Stimulated activated CD4-positive, alpha-beta T cell treated with anti-CD3 and anti-CD28 coated beads, Interleukin-4, amount 100 ng/mL, for 48 hours (primary cell): ENCODE measurements at regions not wholly inside any gene's neighbourhood (a gene's known extent, or its start where the extent isn't known, plus 50 kb on each side); places are given as distances from the start of the nearest gene placed in this dataset.

Experiments
- DNase-seq, 2 donors: peaks; one replicate each; pipeline ENCODE4 v3.0.0-alpha.2; 2020; ENCODE audit warnings: low read depth in 2 of 2

DNA sequence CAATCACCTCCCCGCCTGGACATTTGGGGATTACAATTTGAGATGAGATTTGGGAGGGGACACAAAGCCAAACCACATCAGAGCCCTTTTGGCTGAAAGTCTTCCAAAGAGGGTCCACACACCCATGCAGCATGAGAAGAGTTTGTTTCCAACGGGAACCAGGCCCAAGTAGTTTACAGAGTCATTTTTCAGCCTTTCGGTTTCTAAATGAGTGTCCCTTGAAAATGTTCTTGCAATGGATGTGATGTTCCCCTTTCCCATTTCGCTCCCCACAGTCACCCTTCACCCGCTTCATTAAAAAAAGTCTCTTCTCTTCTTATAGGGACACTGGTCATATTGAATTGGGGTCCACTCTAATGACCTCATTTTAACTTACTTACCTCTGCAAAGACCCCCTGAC, 157.4 kb downstream of the ARL4C start:
- DNase-seq: no peak

DNA sequence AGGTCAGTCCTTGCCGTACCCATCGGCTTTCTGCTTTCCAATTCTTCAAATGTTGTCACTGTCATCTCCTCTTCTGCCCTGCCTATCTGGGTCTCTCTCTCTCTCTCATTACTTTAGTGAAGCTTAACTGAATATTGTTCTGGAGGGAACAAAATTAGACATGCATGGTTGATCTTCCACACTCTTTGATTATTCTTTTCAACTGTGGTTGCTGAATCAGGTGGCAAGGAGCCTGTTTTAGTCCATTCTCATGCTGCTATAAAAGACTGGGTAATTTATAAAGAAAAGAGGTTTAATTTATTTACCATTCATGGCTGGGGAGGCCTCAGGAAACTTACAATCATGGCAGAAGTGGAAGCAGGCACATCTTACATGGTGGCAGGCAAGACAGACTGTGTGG, 157.9 kb downstream of the ARL4C start:
- DNase-seq: no peak

DNA sequence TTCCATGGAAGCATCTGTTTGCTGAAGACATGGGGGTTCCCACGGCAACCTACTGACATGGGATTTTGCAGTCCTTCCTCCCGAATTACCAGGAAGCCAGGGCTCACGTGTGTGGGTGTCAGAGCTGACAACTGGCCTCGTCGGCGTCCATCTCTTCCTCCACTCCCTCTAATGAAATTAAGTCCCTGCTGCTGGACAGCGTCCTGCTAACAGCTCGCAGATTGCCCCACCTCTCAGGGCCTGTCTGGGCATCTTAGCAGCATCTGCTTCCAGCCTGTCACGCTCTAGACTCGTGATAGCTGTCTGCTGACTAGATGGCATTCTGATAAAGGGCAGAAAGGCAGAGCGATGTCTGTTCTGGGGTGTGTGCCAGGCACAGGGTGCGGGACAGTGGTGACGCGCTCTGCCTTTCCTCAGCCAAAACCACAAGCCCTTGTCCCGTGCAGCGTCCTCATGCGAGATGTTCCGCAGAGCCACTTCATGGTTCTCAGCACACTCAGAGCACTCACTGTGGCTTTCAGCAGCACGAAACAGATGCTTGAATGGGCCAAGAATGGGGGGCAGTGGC, 161.1 kb downstream of the ARL4C start:
- peak; percentile 23 to 28 for DNase-seq

DNA sequence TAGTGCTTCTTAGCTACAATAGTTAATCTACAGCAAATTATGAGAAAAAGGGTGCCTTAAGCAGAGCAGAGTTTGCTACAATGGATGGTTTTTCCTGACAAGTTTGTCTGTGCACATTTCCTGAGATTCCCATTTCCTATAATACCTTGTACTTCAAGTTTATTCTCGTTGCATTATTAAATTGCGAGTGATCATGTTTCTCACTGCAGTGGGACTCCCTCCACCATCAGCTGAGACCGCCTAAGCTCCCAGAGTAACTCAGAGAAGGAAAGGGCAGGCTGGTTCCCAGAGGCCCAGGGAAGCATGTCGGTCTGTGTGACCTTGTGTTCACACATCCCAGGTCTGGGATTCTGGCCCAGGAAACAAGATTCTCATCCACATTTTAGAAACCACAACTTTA, 162.1 kb downstream of the ARL4C start:
- no peak for DNase-seq

DNA sequence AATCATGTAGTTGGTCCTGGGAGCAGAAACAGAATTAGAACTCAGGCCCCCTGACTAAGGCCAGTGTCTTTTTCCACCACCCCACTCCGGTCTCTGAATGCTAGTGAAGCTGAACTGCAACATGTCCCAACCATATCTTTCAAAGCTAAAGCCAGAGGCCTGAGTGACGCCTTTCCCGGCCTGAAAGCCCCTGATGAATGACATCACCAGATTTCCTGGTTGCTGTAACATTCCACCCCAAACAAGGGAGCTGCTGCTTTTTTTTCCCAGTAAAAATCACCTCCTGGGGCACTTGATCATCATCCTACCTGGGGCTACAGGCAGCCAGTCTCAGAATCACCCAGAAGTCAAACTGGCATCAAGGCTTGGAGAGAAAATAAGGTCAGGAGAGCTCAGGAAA, 162.7 kb downstream of the ARL4C start:
- DNase-seq: no peak

DNA sequence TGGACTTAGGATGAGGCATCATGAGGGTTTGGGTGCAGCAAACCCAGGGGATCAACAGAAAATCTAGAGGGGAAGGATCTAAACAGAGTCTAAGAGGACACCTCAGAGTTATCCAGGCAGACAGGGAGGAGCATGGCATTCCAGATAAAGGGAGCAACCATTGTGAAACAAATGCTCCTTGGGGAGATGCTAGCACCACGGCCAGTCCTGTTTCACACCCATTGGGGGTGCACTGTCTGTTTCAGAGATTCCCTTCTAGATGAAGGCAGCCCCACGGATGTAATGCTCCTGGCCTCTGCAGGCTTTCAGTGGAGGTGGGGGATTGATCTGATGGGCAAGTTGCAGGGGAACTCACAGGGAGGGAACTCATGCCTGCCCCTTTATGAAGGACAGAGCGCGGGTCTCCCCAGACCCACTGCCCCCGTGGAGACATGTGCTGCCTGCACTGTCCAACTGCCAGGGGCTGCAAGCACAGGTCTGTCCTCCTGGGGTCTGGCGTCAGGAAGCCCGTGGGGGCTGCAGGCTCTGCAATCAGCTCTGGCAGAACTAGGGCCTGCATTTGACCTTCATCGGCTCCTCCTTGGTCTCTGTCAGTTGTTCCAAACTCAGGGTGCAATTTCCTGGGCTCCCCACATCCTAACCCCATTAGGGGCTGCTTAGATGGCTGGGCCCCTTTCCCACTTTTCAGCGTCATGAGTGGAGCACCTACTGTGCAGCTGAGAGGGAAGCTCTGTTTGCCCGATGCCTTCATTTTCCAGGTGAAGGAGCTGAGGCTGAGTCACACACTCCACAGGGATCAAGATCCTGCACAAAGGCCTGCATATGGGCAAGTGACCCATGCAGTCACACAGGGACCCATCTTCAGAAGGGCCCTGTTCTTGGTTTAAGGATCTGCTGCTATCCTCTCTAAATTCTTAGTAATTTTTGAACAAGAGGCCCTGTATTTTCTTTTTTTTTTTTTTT, 163.4 kb downstream of the ARL4C start:
- no peak for DNase-seq

DNA sequence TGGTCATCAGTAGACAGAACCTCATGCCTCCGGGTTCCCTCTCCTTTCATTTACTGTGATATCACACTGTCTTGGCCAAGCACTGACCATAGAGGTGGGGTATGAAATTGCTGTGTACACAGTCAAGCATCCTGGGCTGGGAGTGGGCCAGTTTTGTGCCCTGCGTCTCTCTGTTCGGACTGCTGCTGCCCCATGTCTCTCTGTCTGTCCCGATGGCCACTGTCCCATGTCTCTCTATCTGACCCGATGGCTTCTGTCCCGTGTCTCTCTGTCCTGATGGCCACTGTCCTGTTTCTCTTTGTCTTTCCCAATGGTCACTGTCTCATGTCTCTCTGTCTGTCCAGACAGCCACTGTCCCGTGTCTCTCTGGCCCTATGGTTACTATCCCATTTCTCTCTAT, 164.9 kb downstream of the ARL4C start:
- DNase-seq: no peak

DNA sequence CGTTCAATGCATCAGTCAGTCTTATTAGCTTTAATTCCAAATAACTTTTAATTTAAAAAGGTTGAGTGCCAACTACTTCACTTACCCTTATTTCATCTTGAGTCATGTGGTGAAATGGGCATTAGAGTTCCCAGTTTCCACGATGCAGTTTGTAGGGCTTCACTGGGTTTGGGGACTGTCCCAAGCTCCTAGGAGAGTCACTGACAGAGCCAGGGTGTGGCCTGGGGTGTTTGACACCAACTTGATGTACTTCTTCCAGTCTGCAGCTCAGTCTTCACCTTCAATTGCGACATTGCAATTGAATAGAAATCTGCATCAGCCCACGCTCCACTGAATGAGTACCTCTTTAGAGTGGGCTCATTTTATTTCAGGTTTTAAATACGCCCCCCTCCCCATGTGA, 165.3 kb downstream of the ARL4C start:
- no peak for DNase-seq

DNA sequence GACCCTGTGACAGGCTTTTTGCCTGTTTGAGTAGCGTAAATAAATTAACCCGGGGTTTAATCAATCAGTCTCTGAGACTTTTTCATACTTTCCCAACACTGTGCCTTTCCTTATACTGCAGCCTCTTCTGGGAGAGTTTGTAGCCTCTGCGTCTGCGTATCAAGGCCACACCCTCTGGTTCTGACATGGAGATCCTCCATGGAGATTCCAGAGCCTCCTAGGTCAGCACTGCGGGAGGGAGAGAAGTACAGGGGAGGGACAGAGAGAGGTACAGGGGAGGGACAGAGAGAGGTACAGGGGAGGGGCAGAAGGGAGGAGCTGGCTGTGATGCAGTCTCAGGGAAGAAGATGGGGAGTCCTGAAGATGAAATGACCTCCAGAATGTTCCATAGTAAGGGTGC, 166.0 kb downstream of the ARL4C start:
- no peak for DNase-seq

DNA sequence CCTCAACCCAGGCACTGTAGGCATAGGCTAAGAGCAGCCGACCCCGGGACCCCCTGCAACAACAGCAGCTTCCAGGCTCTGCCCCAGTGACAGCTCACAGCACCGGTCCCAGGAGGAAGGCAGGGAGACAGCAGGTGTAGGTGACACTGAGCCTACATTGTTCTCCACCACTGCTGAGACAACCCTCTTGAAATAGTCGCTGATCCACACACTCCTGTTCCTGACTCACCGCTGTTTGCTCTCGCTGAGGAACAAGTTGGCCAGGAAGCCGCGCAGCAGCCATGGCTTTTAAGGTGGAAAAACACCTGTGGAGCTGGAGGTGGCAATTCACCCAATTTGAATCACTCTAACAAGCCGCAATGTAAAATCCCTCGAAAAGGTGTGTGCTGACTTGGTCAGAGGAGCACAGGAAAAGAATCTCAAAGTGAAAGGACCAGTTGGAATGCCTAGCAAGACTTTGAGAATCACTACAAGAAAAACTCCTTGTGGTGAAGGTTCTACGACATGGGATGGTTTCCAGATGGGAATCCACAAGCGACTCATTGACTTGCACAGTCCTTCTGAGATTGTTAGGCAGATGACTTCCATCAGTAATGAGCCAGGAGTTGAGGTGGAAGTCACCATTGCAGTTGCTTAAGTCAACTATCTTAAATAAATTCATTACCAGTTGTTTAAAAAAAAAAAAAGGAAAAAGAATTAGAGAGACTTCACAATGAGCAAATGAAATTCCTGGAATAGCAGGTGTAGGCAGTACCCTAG, 167.5 kb downstream of the ARL4C start:
- no peak for DNase-seq

DNA sequence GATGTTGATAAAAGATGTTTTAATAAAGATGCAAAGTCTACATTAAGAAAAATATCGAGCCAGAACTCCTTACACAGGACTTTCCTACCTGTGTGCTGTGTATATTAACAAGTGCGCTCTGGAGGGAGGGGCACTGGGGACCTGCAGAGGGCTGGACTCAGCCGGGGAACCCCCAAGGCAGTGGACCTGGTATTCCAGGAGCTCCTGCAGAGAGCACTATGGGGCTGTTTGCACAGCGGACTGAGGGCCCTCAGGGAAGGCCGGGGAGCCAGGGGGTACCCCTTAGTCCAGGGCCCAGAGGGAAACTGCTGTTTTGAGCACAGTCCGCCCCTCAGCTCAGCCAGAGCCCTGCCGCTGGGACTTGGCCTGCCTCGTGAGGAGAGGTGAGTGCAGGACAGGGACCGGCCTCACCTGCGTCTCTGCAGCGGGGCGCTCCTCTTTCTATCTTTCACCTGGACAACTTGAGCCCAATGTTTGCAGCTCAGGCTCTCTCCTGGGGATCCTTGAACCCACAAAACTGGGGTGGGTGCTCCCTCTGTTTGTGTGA, 168.4 kb downstream of the ARL4C start:
- DNase-seq: no peak

DNA sequence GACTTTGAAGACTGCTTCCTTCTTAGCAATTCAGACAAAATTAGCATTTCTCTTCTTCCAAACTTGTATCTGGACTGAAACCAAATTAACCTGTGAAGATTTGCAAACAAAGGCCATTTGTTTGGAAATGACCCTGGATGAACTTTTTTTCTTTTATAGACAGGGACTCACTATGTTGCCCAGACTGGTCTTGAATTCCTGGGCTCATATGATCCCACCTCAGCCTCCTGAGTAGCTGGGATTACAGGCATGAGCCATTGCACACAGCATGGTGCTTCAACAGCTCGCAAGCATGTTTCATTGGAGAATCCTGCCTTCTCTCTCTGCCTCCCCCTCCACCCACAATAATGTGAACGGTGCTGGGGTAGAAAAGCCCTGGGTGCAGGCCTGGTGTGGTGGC, 170.2 kb downstream of the ARL4C start:
- no peak for DNase-seq

DNA sequence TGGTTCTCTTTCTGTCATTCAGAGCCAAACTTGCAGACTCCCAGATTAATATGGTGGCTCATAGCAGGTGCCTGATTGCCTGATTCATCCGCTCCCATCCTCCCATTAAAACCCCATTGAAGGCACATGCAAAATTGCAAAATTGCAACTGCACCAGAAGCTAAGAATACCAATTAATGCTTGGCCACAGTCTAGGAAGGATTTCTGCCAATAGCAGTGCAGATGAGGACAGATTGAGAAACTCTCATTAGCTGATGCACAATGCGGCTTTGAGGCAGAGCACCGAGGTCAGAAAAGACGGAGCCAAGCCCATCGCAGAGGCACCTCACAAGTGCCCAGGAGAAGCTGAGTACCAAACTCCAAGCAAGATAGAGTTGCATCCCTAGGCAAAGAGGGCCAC, 172.8 kb downstream of the ARL4C start:
- no peak for DNase-seq

DNA sequence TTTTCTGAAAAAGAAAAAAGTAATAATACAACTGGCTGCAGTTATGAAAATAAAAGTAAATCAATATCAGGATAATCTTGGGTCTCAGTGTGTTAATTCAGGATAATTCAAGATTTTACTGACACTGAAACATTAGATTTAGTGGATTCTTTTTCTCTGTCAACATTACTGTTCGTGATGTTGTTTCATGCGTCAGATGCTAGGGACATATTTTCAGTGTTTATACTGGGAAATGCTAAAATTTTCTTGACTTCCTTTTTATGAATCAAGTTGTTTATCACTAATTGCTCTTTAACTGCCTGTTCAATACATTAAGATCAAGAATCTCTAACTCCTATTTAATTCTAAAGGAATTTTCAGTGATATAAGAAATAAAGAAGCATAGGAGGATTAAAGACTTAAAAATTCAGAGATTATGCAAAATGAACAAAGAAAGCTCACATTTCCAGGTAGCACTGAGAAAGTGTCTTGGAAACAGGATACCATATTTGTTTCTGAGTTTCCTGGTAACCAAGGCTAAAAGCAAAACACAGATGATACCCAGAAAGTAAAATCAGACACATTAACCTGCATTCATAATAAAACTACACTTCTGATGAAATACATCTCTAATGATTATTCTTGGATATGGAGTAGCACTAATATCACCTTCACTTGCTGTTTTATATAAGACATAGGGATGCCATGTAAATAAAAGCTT, 174.0 kb downstream of the ARL4C start:
- DNase-seq: no peak

DNA sequence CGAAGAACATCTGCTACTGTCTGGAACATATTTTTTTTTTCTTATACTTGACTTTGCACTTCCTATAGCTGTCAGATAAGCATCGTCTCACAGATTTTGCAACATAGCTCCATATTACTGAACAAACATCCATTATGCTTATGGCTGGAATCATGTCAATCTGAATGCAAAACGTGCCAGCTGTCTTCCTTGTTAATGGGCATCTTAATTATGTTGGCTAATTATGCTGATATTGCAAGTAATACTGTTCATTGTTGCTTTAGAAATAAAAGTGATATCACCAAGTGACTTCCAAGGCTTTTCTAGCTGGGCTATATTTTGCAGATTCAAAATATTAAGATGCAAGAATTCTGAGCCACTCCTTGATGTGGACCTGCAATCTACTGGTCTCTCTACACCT, 176.8 kb downstream of the ARL4C start:
- DNase-seq: no peak

DNA sequence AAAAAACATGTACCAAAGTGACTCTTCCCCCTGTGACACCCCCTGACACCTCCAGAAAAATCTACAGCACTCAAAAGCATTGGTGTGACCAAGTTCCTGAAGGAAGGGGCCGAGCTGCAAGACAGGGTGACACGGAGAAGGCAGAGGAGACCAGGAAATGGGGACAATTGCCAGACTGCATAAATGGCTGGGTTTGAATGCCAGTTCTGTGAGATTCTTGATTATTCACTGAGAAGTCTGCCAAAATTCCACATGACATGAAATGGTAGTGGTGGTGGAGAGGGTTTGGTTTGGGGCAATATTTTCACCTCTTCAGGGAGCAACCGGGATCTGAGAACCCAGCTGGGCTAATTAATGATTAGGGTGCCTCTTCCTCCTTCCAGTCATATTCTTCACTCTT, 178.5 kb downstream of the ARL4C start:
- DNase-seq: no peak

DNA sequence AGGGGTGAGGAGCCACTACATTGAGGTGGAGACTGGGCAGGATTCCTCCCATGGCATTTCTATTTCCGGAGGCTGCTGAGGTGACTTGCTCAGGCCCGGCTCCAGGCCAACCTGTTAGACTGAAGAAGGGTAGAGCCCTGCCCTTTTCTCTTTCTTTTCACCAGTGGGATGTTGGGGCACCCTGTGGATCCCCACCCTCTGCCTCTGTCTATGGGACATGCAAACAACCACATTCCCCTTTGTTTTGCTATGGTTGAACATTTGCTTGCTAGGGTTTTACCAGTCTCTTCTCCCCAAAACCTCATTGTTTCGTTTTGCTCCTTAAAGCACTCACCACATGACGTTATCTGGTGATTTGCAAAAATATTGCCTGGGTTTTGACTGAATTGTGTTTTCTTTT, 183.3 kb downstream of the ARL4C start:
- DNase-seq: no peak

DNA sequence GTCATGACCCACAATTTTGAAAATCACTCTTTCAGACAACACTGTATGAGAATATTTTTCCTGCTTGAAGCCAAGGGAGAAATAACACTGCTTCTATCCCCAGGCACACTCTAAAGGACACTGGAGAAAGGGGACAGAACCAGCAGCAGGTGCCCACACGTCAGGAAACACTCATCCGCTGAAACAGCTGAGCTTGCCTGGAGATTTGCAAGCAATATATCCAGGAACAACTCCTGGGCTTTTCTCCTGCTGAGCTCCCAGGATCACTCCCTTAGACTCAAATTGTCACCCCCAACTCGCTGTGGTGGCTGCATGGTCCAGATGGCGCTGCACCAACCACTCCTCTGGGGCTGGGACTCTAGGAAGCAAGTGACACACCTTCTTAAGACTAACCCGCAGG, 186.7 kb downstream of the ARL4C start:
- no peak for DNase-seq

DNA sequence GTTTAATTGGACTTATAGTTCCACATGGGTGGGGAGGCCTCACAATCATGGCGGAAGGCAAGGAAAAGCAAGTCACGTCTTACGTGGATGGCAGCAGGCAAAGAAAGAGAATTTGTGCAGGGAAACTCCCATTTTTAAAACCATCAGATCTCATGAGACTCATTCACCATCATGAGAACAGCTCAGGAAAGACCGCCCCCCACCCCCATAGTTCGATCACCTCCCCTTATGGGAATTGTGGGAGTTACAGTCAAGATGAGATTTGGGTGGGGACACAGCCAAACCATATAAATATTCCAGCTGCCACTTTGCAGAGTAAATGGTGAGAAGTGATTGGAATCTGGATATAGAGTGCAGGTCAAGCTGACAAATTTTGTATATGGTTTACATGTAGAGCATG, 187.4 kb downstream of the ARL4C start:
- no peak for DNase-seq

DNA sequence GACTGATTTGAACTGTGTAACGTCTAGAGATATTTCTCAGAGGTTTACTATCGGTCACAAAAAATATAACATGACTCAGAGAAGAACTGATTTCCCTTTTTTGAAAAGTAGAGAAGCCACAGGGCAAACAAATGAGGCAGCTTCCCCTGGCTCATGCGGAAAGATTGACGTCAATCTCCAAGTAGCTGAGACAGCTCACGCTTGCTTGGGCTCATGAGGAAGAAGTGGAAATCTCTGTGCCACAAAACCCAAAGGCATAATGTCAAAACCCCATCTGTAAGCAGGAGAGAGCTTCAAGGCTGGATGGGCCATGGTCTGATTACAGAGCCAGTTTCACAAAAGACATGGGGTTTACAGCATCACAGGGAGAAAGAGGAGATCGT, 188.1 kb downstream of the ARL4C start:
- peak; percentile 48 to 65 for DNase-seq

DNA sequence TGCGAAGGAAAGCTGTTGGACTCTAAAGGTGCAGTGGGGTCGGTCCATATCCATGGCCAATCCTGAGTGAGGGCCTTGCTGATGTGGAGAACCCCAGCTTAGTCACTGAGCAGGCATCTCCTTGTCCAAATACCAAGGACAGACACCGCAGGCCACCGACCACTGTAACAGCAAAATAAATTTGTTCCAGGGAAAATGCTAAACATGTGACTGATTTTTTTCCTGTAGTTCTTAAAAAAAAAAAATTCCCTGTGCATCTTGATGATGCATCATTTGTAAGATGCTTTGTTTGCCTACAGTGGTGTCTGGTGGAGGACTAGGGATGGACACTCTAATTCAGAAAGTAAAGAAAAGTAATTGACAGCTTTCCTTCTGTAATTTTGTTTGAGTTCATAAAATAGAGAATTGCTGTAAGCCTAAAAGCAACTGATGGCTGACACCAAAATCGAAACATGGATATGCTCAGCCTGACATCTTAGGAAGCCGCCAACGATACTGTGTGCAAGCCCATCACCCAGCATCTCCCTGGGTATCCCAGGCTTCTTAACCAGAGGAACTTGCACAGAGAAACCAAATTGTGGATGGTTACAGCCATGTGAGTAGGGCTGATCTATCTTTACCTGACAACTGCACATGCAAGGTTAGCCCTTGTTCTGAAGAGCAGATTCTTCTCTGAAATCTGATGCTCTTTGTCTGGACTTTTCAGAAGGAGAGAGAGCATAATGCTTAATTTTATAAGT, 188.6 kb downstream of the ARL4C start:
- DNase-seq: no peak
